Activated CD4-positive, alpha-beta memory T cell treated with anti-CD3 and anti-CD28 coated beads, Interleukin-2, amount 10 ng/mL, durations not matched to agents 7 days and 5 days (primary cell): ENCODE measurements at regions not wholly inside any gene's neighbourhood (a gene's known extent, or its start where the extent isn't known, plus 50 kb on each side); places are given as distances from the start of the nearest gene placed in this dataset.
"Not testable (repeated sequence)": the region's sequence is repeated elsewhere in the genome, so short reads cannot be mapped to it uniquely, and the experiment has no call there.

Source experiments
- CTCF ChIA-PET: fragments of 350-600 bp; sonication (Branson Sonifier 250); formaldehyde crosslinking; loops from one replicate; lab custom pipeline; 2021; ENCODE audit warnings: antibody characterized with exemption, inconsistent platforms; lab: Charles Lee
- POLR2A ChIA-PET: fragments of 350-600 bp; sonication (Branson Sonifier 250); formaldehyde crosslinking; loops from one replicate; lab custom pipeline; 2021; ENCODE audit warnings: antibody characterized with exemption; lab: Charles Lee
- DNase-seq: peaks from one replicate; pipeline ENCODE4 v3.0.0-alpha.2; 2020
- H3K27ac Mint-ChIP-seq: one replicate; pipeline ENCODE4 v1.8.0; 2021; ENCODE audit warnings: mild to moderate bottlenecking, mixed read lengths
- H3K27me3 Mint-ChIP-seq: one replicate; pipeline ENCODE4 v1.8.0; 2021; ENCODE audit warnings: mixed read lengths
- H3K36me3 Mint-ChIP-seq: one replicate; pipeline ENCODE4 v1.8.0; 2021; ENCODE audit warnings: low read depth, mixed read lengths
- H3K4me1 Mint-ChIP-seq: one replicate; pipeline ENCODE4 v1.8.0; 2021; ENCODE audit warnings: mixed read lengths
- H3K4me3 Mint-ChIP-seq: one replicate; pipeline ENCODE4 v1.8.0; 2021; ENCODE audit warnings: mild to moderate bottlenecking, mixed read lengths
- H3K9me3 Mint-ChIP-seq: one replicate; pipeline ENCODE4 v1.8.0; 2021; ENCODE audit warnings: mixed read lengths

DNA sequence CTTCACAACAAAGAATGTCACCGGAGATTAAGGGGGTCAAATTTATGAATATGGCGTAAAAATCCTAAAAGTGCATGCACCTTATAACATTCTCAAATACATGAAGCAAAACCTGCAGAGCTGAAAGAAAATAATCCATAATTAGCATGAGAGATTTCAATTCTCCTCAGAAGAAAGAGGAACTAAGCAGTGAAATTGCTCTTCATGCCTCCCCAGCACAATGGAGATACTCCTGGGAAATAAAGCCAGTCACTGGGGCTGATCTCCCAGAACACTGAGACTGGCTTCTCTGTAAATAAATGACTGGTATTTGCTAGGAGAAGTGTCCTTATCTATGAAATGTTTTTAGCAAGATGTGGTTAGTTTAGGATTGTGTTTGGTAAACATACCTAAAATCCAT is 68.1 kb downstream of the GOLGA6L6 start:
- H3K36me3 Mint-ChIP-seq, POLR2A ChIA-PET, CTCF ChIA-PET, H3K9me3 Mint-ChIP-seq, H3K27me3 Mint-ChIP-seq, H3K27ac Mint-ChIP-seq, H3K4me3 Mint-ChIP-seq, H3K4me1 Mint-ChIP-seq, DNase-seq: not testable (repeated sequence)

- H3K4me1 Mint-ChIP-seq, H3K9me3 Mint-ChIP-seq, H3K27me3 Mint-ChIP-seq, DNase-seq, CTCF ChIA-PET, POLR2A ChIA-PET, H3K4me3 Mint-ChIP-seq, H3K36me3 Mint-ChIP-seq, H3K27ac Mint-ChIP-seq: not testable (repeated sequence)
These were observed 68.6 kb downstream of the GOLGA6L6 start for GRCh38 chr15:20472983-20473382.

- H3K27ac Mint-ChIP-seq, H3K9me3 Mint-ChIP-seq, H3K36me3 Mint-ChIP-seq, POLR2A ChIA-PET, H3K4me3 Mint-ChIP-seq, H3K4me1 Mint-ChIP-seq, H3K27me3 Mint-ChIP-seq, DNase-seq, CTCF ChIA-PET: not testable (repeated sequence)
These were observed 70.8 kb downstream of the GOLGA6L6 start for GRCh38 chr15:20470810-20471209.

DNA sequence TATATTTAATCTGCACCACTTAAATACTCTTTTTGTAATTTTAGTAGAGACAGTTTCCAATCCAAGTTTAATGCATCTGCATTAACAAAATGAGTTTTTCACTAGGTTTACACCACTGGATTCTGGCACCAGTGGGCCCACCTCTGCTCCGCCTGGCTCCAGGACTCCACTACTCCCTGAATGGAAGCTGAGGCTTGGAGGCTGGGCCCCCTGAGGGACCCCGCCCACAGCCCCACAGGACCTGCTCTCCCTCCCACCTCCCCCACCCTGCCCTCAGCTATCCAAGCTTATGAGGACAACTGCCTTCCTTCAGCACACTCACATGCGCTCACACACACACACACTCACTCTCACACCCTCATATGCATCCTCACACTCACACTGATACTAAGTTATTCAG is 100.5 kb downstream of the GOLGA6L6 start:
- H3K27me3 Mint-ChIP-seq, CTCF ChIA-PET, H3K27ac Mint-ChIP-seq, H3K4me1 Mint-ChIP-seq, H3K4me3 Mint-ChIP-seq, H3K9me3 Mint-ChIP-seq, POLR2A ChIA-PET, H3K36me3 Mint-ChIP-seq, DNase-seq: not testable (repeated sequence)

GRCh38 chr15:20440390-20440789 is 101.2 kb downstream of the GOLGA6L6 start:
- H3K4me1 Mint-ChIP-seq, DNase-seq, H3K27ac Mint-ChIP-seq, CTCF ChIA-PET, H3K36me3 Mint-ChIP-seq, POLR2A ChIA-PET, H3K27me3 Mint-ChIP-seq, H3K9me3 Mint-ChIP-seq, H3K4me3 Mint-ChIP-seq: not testable (repeated sequence)

GRCh38 chr15:20439111-20439510 is 102.5 kb downstream of the GOLGA6L6 start:
- DNase-seq, H3K4me1 Mint-ChIP-seq, POLR2A ChIA-PET: not testable (repeated sequence)

DNA sequence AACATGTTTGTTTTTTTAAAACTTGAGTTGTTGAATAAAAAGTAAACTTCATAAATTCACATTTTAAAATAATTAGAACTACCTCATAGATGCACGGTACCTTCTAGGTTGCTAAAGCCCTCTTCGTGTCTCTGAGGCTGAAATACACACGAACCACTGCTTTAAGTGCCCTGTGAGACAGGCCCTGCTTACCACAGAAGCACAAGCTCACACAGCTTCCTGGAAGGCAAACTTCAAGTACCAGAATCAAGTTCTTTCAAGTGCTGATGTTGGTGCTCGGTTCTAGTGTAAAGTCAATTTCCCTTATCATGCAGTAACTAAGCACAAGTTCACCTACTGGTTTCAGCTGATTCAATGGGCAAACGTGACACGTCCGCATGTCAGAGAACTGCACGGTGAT is 103.3 kb downstream of the GOLGA6L6 start:
- H3K27me3 Mint-ChIP-seq, DNase-seq, H3K36me3 Mint-ChIP-seq, H3K4me1 Mint-ChIP-seq, H3K27ac Mint-ChIP-seq, H3K9me3 Mint-ChIP-seq, POLR2A ChIA-PET, CTCF ChIA-PET, H3K4me3 Mint-ChIP-seq: not testable (repeated sequence)

More at GRCh38 chr15:20439111-20439510, 102.5 kb downstream of the GOLGA6L6 start:
- H3K27ac Mint-ChIP-seq, H3K36me3 Mint-ChIP-seq, H3K9me3 Mint-ChIP-seq, H3K27me3 Mint-ChIP-seq, H3K4me3 Mint-ChIP-seq, CTCF ChIA-PET: not testable (repeated sequence)

- POLR2A ChIA-PET, H3K36me3 Mint-ChIP-seq, DNase-seq, H3K4me1 Mint-ChIP-seq, H3K27me3 Mint-ChIP-seq, H3K27ac Mint-ChIP-seq, H3K4me3 Mint-ChIP-seq, CTCF ChIA-PET, H3K9me3 Mint-ChIP-seq: not testable (repeated sequence)
These were observed 108.1 kb downstream of the GOLGA6L6 start for GRCh38 chr15:20433468-20433867.

- H3K4me3 Mint-ChIP-seq, H3K36me3 Mint-ChIP-seq, H3K4me1 Mint-ChIP-seq, H3K27me3 Mint-ChIP-seq, H3K9me3 Mint-ChIP-seq, POLR2A ChIA-PET, CTCF ChIA-PET, DNase-seq, H3K27ac Mint-ChIP-seq: not testable (repeated sequence)
These were observed 111.1 kb downstream of the GOLGA6L6 start for GRCh38 chr15:20430495-20430894.

GRCh38 chr15:20420710-20421109 is 120.9 kb downstream of the GOLGA6L6 start:
- CTCF ChIA-PET = interaction anchor here (0.6 kb wide), 1 partner anchor 156 kb away, joined by 4 read pairs; no protein-coding TSS in a partner anchor
- H3K4me3 Mint-ChIP-seq, H3K27me3 Mint-ChIP-seq, H3K9me3 Mint-ChIP-seq, H3K27ac Mint-ChIP-seq, H3K4me1 Mint-ChIP-seq, DNase-seq, POLR2A ChIA-PET, H3K36me3 Mint-ChIP-seq: not testable (repeated sequence)

DNA sequence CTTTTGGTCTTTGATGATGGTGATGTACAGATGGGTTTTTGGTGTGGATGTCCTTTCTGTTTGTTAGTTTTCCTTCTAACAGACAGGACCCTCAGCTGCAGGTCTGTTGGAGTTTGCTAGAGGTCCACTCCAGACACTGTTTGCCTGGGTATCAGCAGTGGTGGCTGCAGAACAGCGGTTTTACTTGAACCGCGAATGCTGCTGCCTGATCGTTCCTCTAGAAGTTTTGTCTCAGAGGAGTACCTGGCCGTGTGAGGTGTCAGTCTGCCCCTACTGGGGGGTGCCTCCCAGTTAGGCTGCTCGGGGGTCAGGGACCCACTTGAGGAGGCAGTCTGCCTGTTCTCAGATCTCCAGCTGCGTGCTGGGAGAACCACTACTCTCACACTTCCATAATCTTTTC is 125.0 kb downstream of the GOLGA6L6 start:
- H3K4me3 Mint-ChIP-seq, POLR2A ChIA-PET, H3K27me3 Mint-ChIP-seq, CTCF ChIA-PET, H3K27ac Mint-ChIP-seq, H3K9me3 Mint-ChIP-seq, DNase-seq, H3K36me3 Mint-ChIP-seq, H3K4me1 Mint-ChIP-seq: not testable (repeated sequence)

GRCh38 chr15:20409667-20410198 is 131.9 kb downstream of the GOLGA6L6 start:
- H3K4me1 Mint-ChIP-seq, H3K9me3 Mint-ChIP-seq, POLR2A ChIA-PET, H3K27ac Mint-ChIP-seq, H3K4me3 Mint-ChIP-seq, H3K36me3 Mint-ChIP-seq, DNase-seq, CTCF ChIA-PET, H3K27me3 Mint-ChIP-seq: not testable (repeated sequence)

DNA sequence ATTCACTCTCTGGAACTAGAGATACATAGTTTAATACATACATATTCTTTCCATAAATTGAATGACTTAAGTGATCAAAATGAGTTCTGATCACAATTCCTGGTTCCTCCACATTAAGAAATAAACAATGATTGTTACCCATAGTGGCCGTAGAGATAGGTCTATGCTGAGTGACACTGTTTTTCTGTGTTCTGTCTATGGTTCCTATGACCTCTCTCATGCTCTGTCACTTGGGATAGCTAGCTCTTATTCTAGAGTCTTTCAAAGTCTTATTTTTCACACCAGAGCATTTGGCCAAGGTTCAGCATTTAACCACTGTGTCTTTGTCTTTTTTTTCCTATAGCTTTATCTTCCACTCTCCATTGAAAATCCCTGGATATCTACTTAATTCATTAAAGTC is 132.4 kb downstream of the GOLGA6L6 start:
- H3K27ac Mint-ChIP-seq = no peak overlapping the region
- H3K9me3 Mint-ChIP-seq = no peaks in the 10 kb centered on the region
- no peak overlapping the region for H3K4me3 Mint-ChIP-seq
- no peaks in the 10 kb centered on the region for H3K4me1 Mint-ChIP-seq
- no peaks in the 10 kb centered on the region for H3K36me3 Mint-ChIP-seq
- CTCF ChIA-PET = no interaction called here
- POLR2A ChIA-PET = no interaction called here
- DNase-seq = no peak
- no peaks in the 10 kb centered on the region for H3K27me3 Mint-ChIP-seq

- no peak overlapping the region for H3K4me3 Mint-ChIP-seq
These were observed 134.0 kb downstream of the GOLGA6L6 start for GRCh38 chr15:20407553-20407952.

More at GRCh38 chr15:20407553-20407952, 134.0 kb downstream of the GOLGA6L6 start:
- Mint-ChIP-seq H3K27me3 (no peaks in the 10 kb centered on the region), H3K36me3 (no peaks in the 10 kb centered on the region), H3K4me1 (no peaks in the 10 kb centered on the region), H3K27ac (no peak overlapping the region), H3K9me3 (no peaks in the 10 kb centered on the region)
- ChIA-PET POLR2A (interaction anchor here (0.5 kb wide), 1 partner anchor 1857 kb away, joined by 3 read pairs; no protein-coding TSS in a partner anchor), CTCF (no interaction called here)
- DNase-seq = no peak
